GM21390 (cell line): ENCODE measurements at regions not wholly inside any gene's neighbourhood (a gene's known extent, or its start where the extent isn't known, plus 50 kb on each side); places are given as distances from the start of the nearest gene placed in this dataset.
A peak's percentile ranks its signal among the peaks of the same experiment; 100 is the strongest.

Experiments
- ATAC-seq: cut with Tn5 transposase; IDR thresholded peaks from one replicate; pipeline ENCODE4 v1.9.1; 2021; ENCODE audit not compliant: unreplicated experiment

DNA sequence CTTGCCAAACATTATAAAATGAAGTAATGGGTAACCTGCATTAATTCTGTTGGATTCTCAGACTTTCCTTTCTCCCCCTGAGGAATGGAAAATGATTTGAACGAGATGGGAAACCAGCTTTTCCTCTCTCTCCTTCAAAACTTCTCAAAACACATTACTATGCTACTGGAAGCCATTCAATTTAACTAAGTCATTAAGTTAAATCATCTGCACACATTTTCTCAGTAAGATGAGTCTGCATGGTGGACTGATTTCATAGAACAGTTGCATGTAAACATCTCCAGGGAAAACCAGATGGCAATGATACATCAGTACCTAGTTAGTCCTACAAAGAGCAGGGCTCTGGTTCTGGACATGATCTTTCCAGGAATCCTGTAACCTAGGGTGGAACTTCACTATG, 59.9 kb downstream of the BMP4 start:
- no peak for ATAC-seq

GRCh38 chr14:53894456-53894855, 62.2 kb downstream of the BMP4 start:
- peak; percentile 89 for ATAC-seq

GRCh38 chr14:53893374-53893773, 63.3 kb downstream of the BMP4 start:
- no peak for ATAC-seq

DNA sequence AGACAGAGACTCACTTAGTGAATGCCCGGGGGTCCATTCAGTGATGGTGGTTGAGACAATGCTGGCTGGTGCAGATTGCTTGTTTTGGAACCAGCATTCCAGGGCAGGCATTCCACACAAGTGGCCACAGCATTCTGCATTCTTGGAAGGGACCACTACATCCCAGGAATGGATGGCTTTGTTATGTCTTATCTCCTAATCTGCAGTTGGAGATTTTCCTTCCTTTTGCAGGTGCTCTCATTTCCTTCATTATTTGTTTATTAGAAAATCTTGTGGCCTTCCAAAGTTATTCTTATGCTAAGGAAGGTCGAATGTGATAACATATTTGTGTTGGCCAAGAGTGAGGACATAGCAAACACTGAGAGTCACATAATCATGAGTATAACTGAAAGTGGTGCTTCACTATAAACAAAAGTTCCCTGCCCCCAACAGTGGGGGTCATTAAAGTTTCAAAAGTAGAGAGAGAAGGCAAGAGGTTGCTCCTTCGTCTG, 66.0 kb downstream of the BMP4 start:
- ATAC-seq: no peak

GRCh38 chr14:53888535-53889386, 67.9 kb downstream of the BMP4 start:
- ATAC-seq: no peak

- no peak for ATAC-seq
Observed at GRCh38 chr14:53885136-53885640, 71.4 kb downstream of the BMP4 start.

DNA sequence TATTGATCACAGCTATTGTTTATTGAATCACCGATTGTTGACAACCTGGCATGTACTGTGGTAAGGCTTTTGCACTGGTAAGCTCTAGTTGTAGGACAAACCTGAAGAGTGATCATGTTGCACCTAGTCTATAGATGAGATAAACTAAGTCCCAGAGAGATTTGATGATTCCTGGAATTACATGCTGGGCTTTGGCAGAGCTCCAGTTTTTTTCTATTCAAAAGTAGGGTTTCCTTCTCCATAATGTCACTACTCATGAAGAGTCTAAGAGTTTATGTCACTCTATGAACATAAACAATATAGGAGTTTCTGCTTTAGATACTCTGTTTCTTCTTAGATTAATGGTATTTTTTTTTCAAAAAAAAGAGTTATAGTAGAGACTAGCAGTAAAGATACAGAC, 72.0 kb downstream of the BMP4 start:
- no peak for ATAC-seq

DNA sequence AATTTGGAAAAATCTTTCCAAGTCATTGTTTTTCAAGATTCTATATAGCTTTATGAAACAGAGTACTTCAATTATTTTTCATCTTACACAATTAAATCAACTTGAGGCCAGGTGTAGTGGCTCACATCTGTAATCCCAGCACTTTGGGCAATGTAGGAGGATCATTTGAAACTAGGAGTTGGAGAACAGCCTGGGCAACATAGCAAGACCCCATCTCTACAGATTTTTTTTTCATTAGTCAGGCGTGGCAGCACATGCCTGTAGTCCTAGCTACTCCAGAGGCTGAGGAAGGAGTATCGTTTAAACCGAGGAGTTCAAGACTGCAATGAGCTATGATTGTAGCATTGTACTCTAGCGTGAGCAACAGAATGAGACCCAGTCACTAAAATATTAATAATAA, 72.9 kb downstream of the BMP4 start:
- no peak for ATAC-seq

- no peak for ATAC-seq
Observed at GRCh38 chr14:53882684-53883083, 73.9 kb downstream of the BMP4 start.

DNA sequence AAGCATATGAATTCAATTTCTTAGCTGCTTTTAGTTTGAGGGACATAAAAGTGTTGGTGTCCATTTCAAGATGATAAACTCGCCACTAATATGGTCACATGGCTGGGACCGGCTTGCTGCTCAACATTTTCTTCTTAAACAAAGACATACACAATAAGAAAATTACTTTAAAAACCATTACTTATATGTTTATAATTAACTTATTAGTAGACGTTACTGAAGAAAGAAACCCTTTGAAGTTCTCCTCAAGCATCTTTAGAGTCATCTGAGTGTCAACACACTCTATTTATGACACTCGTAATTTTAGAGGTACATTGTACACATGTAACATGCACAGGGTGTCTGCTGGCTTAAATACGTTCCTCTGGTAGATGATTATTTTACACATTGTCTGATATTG, 74.7 kb downstream of the BMP4 start:
- no peak for ATAC-seq

DNA sequence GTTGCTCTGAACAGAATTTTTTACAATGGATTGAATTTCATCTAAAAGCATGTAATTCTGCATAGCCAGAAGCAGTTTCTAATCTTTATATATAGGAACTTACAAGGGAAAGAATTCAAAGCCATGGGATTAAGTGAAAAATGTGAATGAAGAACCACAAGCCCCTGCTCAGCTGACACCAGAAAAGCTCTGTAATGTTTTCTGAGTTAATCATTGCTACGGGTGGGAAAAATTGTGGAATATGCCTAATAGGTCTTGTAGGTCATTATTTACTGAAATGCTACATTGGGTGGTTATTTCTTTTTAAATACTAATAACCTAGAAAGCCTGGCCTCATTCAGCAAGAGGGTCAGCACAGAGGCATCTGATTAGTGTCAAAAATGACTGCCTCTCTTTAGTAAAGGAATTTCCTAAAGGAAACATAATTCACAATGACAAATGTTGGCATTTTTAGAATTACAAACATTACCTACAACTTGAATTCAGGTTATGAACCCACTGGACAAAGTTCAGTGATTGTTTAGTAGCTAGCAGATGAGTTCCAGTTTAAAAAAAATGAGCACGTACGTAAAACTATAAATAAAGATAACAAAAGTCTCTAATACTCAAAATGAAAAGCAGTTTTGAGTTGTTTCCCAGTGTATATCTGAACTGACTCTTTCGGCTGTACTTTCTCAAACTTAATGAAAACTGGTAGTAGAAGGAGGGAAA, 75.3 kb downstream of the BMP4 start:
- no peak for ATAC-seq

DNA sequence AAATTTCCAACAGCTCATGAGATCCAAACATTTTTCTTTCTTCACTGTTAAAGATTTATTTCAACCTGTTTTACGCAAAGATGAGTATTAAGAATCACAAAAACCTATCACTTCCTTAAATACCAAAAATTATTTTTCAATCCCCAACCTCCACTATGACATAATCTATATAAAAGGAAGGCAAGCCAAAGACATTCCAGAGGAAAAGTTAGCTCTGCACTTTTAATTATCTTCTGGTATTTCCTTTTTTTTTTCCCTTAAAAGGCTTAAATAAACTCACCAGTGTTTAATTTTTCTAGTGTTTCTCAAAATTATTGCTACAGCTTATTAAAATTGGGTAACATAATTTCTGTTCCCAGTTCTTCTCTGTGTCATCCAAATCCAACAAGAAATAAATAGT, 75.9 kb downstream of the BMP4 start:
- no peak for ATAC-seq

- no peak for ATAC-seq
Observed at GRCh38 chr14:53879747-53880146, 76.9 kb downstream of the BMP4 start.

- no peak for ATAC-seq
Observed at GRCh38 chr14:53879022-53879686, 77.5 kb downstream of the BMP4 start.

- ATAC-seq: no peak
Observed at GRCh38 chr14:53875324-53875897, 81.2 kb downstream of the BMP4 start.

DNA sequence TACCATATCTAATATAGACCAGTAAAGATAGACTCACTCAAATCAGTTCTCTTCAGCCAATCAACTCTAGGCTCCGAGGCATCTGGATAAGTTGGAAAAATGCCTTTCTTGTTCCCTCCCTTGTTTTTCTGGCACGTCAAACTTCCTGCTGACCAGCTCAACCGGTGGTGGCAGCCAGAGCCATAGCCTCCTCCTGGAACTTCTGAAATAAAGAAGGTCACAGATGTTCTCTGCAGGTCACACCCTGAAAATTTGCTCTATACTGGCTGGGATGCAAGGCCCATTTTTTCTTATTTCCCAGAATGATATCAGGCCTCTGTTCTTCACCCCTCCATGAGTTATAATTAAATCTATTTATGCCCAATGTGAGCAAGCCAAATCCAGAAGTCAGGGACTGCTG, 81.9 kb downstream of the BMP4 start:
- no peak for ATAC-seq

DNA sequence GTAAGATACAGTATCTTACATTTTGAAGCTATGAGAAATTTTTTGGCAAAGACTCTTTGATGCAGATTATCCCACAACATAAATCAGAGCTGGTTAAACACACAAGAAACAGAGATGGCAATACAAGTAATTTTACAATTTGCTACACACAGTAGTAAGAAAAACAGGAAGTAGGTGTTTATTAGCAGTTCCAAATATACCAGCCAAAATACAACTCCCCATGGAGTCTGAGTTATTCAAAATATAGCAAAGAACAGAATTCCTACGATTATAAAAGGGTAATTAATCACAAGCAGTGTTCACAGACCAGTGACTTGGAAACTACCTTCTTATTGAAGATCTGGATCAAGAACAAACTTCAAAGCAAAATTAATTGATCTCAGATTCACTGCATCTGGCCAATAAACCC, 83.9 kb downstream of the BMP4 start:
- ATAC-seq: no peak

- ATAC-seq: no peak
Observed at GRCh38 chr14:53871951-53872350, 84.7 kb downstream of the BMP4 start.

DNA sequence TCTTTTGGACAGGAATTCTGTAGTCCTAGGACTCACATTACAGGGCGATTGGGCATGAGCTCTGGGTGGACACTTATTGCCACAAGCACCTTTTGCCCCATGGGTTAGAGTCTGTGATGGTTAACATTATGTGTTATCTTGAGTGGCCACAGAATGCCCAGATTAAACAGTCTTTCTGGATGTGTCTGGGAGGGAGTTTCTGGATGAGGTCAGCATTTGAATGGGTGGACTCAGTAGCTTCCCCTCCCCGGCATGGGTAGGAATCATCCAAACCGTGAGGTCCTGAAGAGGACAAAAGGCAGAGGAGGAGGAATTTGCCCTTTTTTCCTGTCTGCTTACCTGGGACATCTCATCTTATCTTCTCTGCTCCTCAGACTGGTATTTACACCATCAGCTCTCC, 85.6 kb downstream of the BMP4 start:
- no peak for ATAC-seq

DNA sequence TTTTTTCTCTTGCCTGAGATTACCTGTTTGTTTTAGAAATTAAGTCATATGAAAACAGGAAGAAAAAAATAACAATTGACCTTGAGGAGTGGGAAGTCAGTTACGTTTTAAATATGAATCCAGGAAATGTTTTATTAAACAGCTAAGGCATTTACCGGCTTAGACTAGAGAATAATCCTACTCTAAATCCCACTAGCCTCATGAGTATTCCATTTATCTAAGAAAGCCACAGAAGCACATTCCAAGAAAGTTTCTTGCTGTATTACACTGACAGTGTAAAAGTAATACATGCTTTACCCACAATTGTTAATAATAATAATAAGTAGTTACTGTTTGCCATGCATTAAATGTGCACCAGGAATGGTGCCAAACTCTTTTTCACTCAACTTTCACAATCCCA, 90.9 kb downstream of the BMP4 start:
- no peak for ATAC-seq

- ATAC-seq: no peak
Observed at GRCh38 chr14:53861781-53862180, 94.8 kb downstream of the BMP4 start.
